DND-41 (cell line): ENCODE measurements at regions not wholly inside any gene's neighbourhood (a gene's known extent, or its start where the extent isn't known, plus 50 kb on each side); places are given as distances from the start of the nearest gene placed in this dataset.

ENCODE experiments used
- ATAC-seq: fragments of 200-7000 bp; cut with Tn5 transposase; 3 replicates; pipeline ENCODE4 v1.9.1; 2021; ENCODE audit warnings: low read depth; ENCODE audit not compliant: insufficient read depth
- DNase-seq: peaks from one replicate; pipeline ENCODE4 v3.0.0-alpha.2; 2020
- H2AFZ ChIP-seq: 2 replicates; pipeline ENCODE4 v1.6.0; 2012; ENCODE audit warnings: low read depth, low read length
- H3K27ac ChIP-seq: 2 replicates; pipeline ENCODE4 v1.5.1; 2012; ENCODE audit warnings: low read length, inconsistent platforms
- H3K27me3 ChIP-seq: fragments of 200-600 bp; sonication (generic); 2 replicates; pipeline ENCODE4 v1.6.0; 2012; ENCODE audit warnings: low read length, mild to moderate bottlenecking, inconsistent platforms; ENCODE audit not compliant: insufficient read depth, poor library complexity
- H3K36me3 ChIP-seq: 2 replicates; pipeline ENCODE4 v1.5.1; 2012; ENCODE audit warnings: low read length, inconsistent platforms; ENCODE audit not compliant: insufficient read depth
- H3K4me1 ChIP-seq: 2 replicates; pipeline ENCODE4 v1.5.1; 2012; ENCODE audit warnings: mild to moderate bottlenecking, low read length; ENCODE audit not compliant: insufficient read depth
- H3K4me2 ChIP-seq: 2 replicates; pipeline ENCODE4 v1.6.0; 2012; ENCODE audit warnings: mild to moderate bottlenecking, moderate library complexity, low read length, inconsistent platforms; ENCODE audit not compliant: insufficient read depth
- H3K4me3 ChIP-seq, 2 experiments: fragments of 200-600 bp in 1 of 2; shearing (Covaris generic) in 1 of 2; 2 replicates each; pipeline ENCODE4 v1.5.1; 2012 to 2016; ENCODE audit warnings: inconsistent platforms in 2 of 2, low read length in 2 of 2, mild to moderate bottlenecking in 2 of 2, low read depth in 1 of 2, moderate library complexity in 1 of 2
- H3K79me2 ChIP-seq: 2 replicates; pipeline ENCODE4 v1.6.0; 2012; ENCODE audit warnings: low read length, inconsistent platforms; ENCODE audit not compliant: insufficient read depth
- H3K9ac ChIP-seq: 2 replicates; pipeline ENCODE4 v1.6.0; 2012; ENCODE audit warnings: low read depth, mild to moderate bottlenecking, inconsistent platforms, low read length, moderate library complexity
- H3K9me3 ChIP-seq: 2 replicates; pipeline ENCODE4 v1.5.1; 2012; ENCODE audit warnings: low read length, moderate library complexity, mild to moderate bottlenecking, inconsistent platforms; ENCODE audit not compliant: insufficient read depth, severe bottlenecking
- H4K20me1 ChIP-seq: 2 replicates; pipeline ENCODE4 v1.6.0; 2012; ENCODE audit warnings: low read length; ENCODE audit not compliant: insufficient read depth
- EZH2 ChIP-seq: IDR thresholded peaks from 3 replicates; pipeline ENCODE4 v1.6.1; 2012; ENCODE audit warnings: borderline replicate concordance, low read depth, mild to moderate bottlenecking, moderate library complexity, low read length, inconsistent platforms; ENCODE audit not compliant: severe bottlenecking
- TF ChIP-seq, protein P1 (sequence below): IDR thresholded peaks from 2 replicates; pipeline ENCODE4 v1.5.1; 2012; ENCODE audit warnings: borderline replicate concordance, low read length, moderate library complexity, mild to moderate bottlenecking; ENCODE audit not compliant: poor library complexity, severe bottlenecking; ENCODE audit errors: extremely low read depth

DNA sequence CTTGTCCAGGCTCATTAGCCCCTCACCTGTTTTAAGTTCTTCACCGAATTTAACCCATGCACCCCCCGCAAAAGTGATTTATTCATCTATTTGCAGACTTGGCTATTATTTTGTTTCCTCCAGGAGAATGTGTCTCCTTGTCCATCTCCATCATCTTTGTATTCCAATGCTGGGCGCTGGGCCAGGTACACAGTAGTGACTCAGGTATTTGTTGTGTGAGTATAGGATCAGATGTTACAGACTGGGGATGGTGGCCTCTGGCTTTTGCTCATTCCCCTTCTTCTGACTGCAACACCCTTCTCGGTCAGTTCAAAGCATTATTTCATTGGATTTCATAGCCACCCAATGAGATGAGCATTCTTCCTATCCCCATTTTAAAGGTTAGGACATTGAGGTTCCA lies 408.2 kb downstream of the MN1 start:
- Histone ChIP-seq H3K9ac (no peak overlapping the region), H3K36me3 (no peaks in the 10 kb centered on the region), H3K4me1 (no peaks in the 10 kb centered on the region), H3K4me2 (no peak overlapping the region), H3K4me3 (no peak overlapping the region), H3K27me3 (peaks cover 12% of the 10 kb centered on the region), H4K20me1 (no peaks in the 10 kb centered on the region), H3K27ac (no peak overlapping the region), H3K9me3 (no peaks in the 10 kb centered on the region), H2AFZ (no peak overlapping the region), H3K79me2 (no peaks in the 10 kb centered on the region)
- DNase-seq (no peak), ATAC-seq (no peak)
- TF ChIP-seq, protein P1, sequence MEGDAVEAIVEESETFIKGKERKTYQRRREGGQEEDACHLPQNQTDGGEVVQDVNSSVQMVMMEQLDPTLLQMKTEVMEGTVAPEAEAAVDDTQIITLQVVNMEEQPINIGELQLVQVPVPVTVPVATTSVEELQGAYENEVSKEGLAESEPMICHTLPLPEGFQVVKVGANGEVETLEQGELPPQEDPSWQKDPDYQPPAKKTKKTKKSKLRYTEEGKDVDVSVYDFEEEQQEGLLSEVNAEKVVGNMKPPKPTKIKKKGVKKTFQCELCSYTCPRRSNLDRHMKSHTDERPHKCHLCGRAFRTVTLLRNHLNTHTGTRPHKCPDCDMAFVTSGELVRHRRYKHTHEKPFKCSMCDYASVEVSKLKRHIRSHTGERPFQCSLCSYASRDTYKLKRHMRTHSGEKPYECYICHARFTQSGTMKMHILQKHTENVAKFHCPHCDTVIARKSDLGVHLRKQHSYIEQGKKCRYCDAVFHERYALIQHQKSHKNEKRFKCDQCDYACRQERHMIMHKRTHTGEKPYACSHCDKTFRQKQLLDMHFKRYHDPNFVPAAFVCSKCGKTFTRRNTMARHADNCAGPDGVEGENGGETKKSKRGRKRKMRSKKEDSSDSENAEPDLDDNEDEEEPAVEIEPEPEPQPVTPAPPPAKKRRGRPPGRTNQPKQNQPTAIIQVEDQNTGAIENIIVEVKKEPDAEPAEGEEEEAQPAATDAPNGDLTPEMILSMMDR, result no peak
- TF ChIP-seq EZH2, result no peak

GRCh38 chr22:27394806-27395404 lies 406.7 kb downstream of the MN1 start:
- Histone ChIP-seq H3K9me3 (no peaks in the 10 kb centered on the region), H4K20me1 (no peaks in the 10 kb centered on the region), H3K79me2 (no peaks in the 10 kb centered on the region), H3K4me2 (no peak overlapping the region), H3K27me3 (no peaks in the 10 kb centered on the region), H3K9ac (no peak overlapping the region), H3K4me1 (no peaks in the 10 kb centered on the region), H3K4me3 (no peak overlapping the region), H3K27ac (no peak overlapping the region), H2AFZ (no peak overlapping the region), H3K36me3 (no peaks in the 10 kb centered on the region)
- DNase-seq, result no peak
- ATAC-seq, result no peak
- no peak for TF ChIP-seq EZH2
- TF ChIP-seq, protein P1, result no peak

DNA sequence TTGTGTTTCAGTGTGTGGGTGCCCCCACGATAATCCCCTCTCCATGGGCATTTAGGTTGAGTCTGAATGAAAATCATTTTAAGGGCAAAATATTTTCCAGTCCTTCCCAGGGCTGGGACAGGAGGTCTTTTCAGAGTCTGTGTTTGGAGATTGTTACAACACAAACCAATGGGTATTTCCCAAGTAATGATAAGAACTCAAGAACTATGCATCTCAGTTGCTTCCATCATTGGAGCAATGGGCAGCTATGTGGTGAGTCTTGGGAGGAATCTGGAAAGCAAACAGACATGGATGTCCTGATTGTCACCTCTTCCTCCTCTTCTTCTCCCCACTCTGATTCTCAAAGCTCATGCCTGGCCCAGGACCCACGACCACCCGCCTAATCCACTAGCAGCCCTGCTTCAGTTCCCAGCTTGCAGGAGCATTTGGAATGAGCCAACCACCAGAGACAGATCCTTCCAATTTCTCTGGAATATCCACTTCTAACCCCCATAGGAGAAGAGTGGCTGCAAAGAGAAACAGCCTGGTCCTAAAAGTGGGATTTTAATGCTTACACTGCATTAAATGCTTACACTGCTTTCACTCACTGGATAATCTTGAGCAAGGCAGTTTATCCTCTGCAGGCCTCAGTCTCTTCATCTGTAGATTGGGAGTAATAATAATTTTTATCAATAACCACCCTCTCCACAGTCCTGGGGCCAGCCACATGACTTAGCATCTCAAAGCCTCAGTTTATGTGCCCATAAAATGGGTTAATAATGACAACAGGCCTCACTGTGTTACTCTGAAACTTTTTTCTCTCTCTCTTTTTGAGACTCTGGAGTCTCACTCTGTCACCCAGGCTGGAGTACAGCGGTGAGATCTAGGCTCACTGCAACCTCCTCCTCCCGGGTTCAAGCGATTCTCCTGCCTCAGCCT lies 404.3 kb downstream of the MN1 start:
- no peaks in the 10 kb centered on the region for H3K4me1 ChIP-seq
- H3K4me3 ChIP-seq, result no peak overlapping the region
- no peaks in the 10 kb centered on the region for H3K9me3 ChIP-seq
- H4K20me1 ChIP-seq, result no peaks in the 10 kb centered on the region
- TF ChIP-seq EZH2, result no peak
- TF ChIP-seq, protein P1, result no peak
- H3K4me2 ChIP-seq, result no peak overlapping the region
- H3K79me2 ChIP-seq, result no peaks in the 10 kb centered on the region
- ATAC-seq, result no peak
- no peaks in the 10 kb centered on the region for H3K36me3 ChIP-seq
- H2AFZ ChIP-seq, result no peak overlapping the region
- DNase-seq, result no peak
- H3K27ac ChIP-seq, result no peak overlapping the region
- no peaks in the 10 kb centered on the region for H3K27me3 ChIP-seq
- H3K9ac ChIP-seq, result no peak overlapping the region
